Ascending aorta (tissue), 2 donors: ENCODE measurements at regions not wholly inside any gene's neighbourhood (a gene's known extent, or its start where the extent isn't known, plus 50 kb on each side); places are given as distances from the start of the nearest gene placed in this dataset.

Experiments
- DNase-seq, 2 donors: peaks; one replicate each; pipeline ENCODE4 v3.0.0-alpha.2; 2019; ENCODE audit warnings: low spot score in 2 of 2
- H3K27ac ChIP-seq, 2 donors: fragments of 200-600 bp; sonication (generic); one replicate each; pipeline ENCODE4 v1.5.1; 2016 to 2017; ENCODE audit warnings: mild to moderate bottlenecking in 1 of 2
- H3K27me3 ChIP-seq: fragments of 200-600 bp; sonication (generic); one replicate; pipeline ENCODE4 v1.5.1; 2017
- H3K36me3 ChIP-seq, 2 donors: fragments of 200-600 bp; sonication (generic); one replicate each; pipeline ENCODE4 v1.5.1; 2016
- H3K4me1 ChIP-seq, 2 donors: fragments of 200-600 bp; sonication (generic); one replicate each; pipeline ENCODE4 v1.5.1; 2016 to 2017; ENCODE audit warnings: mild to moderate bottlenecking in 1 of 2
- H3K4me3 ChIP-seq, 2 donors: fragments of 200-600 bp; sonication (generic); one replicate each; pipeline ENCODE4 v1.5.1; 2016 to 2017; ENCODE audit warnings: mild to moderate bottlenecking in 1 of 2
- H3K9me3 ChIP-seq, 2 donors: fragments of 200-600 bp; sonication (generic); one replicate each; pipeline ENCODE4 v1.5.1; 2016
- intact Hi-C: fragments of 100-400 bp; cut with DNase I; formaldehyde crosslinking; loops from one replicate; pipeline ENCODE4 v1.15.1; 2023
- TF ChIP-seq, protein P1 (sequence below), 3 experiments: fragments of 200-600 bp in 2 of 3; fragments of 450-650 bp in 1 of 3; sonication (generic) in 2 of 3; IDR thresholded peaks; one replicate each; pipeline ENCODE4 v1.5.1; 2016 to 2019; ENCODE audit warnings: antibody characterized with exemption in 3 of 3, mild to moderate bottlenecking in 1 of 3, moderate library complexity in 1 of 3

DNA sequence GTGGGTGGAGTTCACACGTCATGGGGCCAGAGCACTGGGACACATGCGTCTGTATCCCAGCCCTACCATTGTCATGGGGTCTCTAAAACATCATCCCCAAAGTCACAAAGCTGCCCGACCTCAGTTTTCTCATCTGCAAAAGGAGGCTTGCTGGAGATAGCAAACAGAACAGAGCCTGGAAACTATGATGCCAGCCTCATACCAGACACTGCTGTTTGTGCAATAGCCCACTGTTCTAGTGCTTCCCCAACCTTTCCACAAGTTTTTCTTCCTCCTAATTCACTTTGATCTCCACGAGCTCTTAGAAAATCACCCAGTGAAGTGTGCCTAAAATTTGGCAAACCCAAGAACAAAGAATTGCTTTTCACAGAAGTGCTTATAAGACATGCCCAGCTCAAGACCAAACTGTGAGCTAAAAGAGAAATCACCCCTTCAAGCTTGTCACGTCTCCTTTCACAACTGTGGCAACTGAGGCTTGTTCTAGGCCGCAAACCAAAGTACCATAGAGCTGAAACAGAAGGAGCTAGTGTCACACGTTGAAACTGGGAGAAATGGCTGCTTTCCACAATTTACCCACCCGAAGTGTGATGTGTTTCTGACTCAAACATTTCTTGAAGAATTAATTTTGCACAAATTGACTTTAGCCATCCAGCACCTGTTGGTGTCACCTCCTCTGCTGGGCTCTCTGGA lies 162.7 kb upstream of the ID2 start:
- H3K36me3 ChIP-seq = no peaks in the 10 kb centered on the region
- DNase-seq = no peak
- H3K4me3 ChIP-seq = no peak overlapping the region
- no peak overlapping the region for H3K27ac ChIP-seq
- H3K27me3 ChIP-seq = no peaks in the 10 kb centered on the region
- TF ChIP-seq, protein P1, sequence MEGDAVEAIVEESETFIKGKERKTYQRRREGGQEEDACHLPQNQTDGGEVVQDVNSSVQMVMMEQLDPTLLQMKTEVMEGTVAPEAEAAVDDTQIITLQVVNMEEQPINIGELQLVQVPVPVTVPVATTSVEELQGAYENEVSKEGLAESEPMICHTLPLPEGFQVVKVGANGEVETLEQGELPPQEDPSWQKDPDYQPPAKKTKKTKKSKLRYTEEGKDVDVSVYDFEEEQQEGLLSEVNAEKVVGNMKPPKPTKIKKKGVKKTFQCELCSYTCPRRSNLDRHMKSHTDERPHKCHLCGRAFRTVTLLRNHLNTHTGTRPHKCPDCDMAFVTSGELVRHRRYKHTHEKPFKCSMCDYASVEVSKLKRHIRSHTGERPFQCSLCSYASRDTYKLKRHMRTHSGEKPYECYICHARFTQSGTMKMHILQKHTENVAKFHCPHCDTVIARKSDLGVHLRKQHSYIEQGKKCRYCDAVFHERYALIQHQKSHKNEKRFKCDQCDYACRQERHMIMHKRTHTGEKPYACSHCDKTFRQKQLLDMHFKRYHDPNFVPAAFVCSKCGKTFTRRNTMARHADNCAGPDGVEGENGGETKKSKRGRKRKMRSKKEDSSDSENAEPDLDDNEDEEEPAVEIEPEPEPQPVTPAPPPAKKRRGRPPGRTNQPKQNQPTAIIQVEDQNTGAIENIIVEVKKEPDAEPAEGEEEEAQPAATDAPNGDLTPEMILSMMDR (IDR thresholded peaks at IDR 0.05) = no peak
- intact Hi-C loops = no loop called here
- no peaks in the 10 kb centered on the region for H3K9me3 ChIP-seq
- peaks cover 0 to 7% of the 10 kb centered on the region in 2 donors for H3K4me1 ChIP-seq

DNA sequence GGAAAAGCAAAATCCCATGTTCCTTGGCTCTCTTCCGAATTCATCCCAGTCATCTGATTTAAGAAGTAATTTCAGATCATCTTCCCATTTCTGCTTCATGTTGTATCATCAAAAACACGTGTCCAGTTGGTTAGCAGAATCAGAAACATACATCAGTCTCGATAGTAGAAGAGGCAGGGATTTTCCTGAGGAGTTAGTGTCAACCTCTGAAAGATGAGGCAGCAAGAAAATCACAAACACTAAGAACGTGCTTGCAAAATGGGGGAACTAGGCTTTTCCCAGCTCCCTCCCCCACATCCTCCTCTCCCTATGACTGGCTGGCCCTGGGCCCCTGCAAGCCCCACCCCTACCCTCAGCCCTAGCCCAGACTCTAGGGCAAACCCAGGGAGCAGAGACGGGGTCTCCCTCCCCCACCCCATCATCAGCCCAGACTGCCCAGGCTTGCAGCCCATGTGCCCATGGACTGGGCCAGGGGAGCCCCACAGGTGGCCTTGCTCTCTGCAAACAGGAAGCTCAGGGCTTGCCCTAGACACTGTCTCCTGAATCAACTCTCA lies 161.0 kb upstream of the ID2 start:
- Histone ChIP-seq H3K9me3 (no peaks in the 10 kb centered on the region), H3K27ac (no peak overlapping the region), H3K4me3 (no peak overlapping the region), H3K4me1 (no peaks in the 10 kb centered on the region), H3K36me3 (no peaks in the 10 kb centered on the region), H3K27me3 (no peaks in the 10 kb centered on the region)
- TF ChIP-seq, protein P1 (IDR thresholded peaks at IDR 0.05) = no peak
- no peak for DNase-seq
- intact Hi-C loops = no loop called here

DNA sequence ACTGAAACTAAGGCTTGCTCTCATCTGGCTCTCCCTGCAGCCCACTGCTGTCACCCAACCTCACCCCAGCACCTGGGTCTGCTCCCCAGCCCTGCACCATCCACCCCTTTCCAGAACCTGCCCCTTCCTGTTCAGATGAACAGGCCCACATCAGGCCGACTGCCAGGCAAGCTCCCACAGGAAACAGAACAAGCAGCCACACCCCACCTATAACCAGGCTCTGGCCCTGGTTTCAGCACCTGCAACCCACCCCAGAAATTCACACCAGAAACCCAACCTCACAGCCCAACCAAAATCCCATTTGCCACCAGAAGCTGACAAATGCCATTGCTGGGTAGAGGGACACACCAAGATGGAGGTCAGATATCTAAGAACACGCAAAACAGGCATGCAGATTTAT lies 159.2 kb upstream of the ID2 start:
- no peaks in the 10 kb centered on the region for H3K36me3 ChIP-seq
- H3K27me3 ChIP-seq = no peaks in the 10 kb centered on the region
- no peaks in the 10 kb centered on the region for H3K4me1 ChIP-seq
- DNase-seq = no peak
- no peak overlapping the region for H3K4me3 ChIP-seq
- H3K9me3 ChIP-seq = no peaks in the 10 kb centered on the region
- intact Hi-C loops = no loop called here
- TF ChIP-seq, protein P1 (IDR thresholded peaks at IDR 0.05) = no peak
- H3K27ac ChIP-seq = no peak overlapping the region

- no peaks in the 10 kb centered on the region for H3K36me3 ChIP-seq
- H3K4me3 ChIP-seq = no peak overlapping the region
- intact Hi-C loops = no loop called here
- no peak overlapping the region for H3K27ac ChIP-seq
- no peaks in the 10 kb centered on the region for H3K4me1 ChIP-seq
- TF ChIP-seq, protein P1 (IDR thresholded peaks at IDR 0.05) = no peak
- no peaks in the 10 kb centered on the region for H3K27me3 ChIP-seq
- no peak for DNase-seq
- H3K9me3 ChIP-seq = no peaks in the 10 kb centered on the region
Observed at GRCh38 chr2:8524388-8524787, 157.5 kb upstream of the ID2 start.

- H3K36me3 ChIP-seq = no peaks in the 10 kb centered on the region
- H3K4me3 ChIP-seq = no peak overlapping the region
- H3K27ac ChIP-seq = no peak overlapping the region
- intact Hi-C loops = no loop called here
- no peaks in the 10 kb centered on the region for H3K9me3 ChIP-seq
- H3K4me1 ChIP-seq = no peaks in the 10 kb centered on the region
- TF ChIP-seq, protein P1 (IDR thresholded peaks at IDR 0.05) = no peak
- H3K27me3 ChIP-seq = no peaks in the 10 kb centered on the region
- DNase-seq = no peak
Observed at GRCh38 chr2:8524823-8525222, 157.0 kb upstream of the ID2 start.
